HepG2 (cell line): ENCODE measurements at regions not wholly inside any gene's neighbourhood (a gene's known extent, or its start where the extent isn't known, plus 50 kb on each side); places are given as distances from the start of the nearest gene placed in this dataset.

Experiments
- FOXJ3 ChIP-seq: sonication (generic); formaldehyde crosslinking; IDR thresholded peaks from 2 replicates; pipeline ENCODE4 v1.4.0; 2020; ENCODE audit warnings: missing genetic modification reagents, mild to moderate bottlenecking, borderline replicate concordance
- FOXK2 ChIP-seq: fragments of 450-650 bp; IDR thresholded peaks from 2 replicates; pipeline ENCODE4 v1.6.1; 2016
- MED1 ChIP-seq: sonication (generic); formaldehyde crosslinking; IDR thresholded peaks from 2 replicates; pipeline ENCODE4 v1.4.0; 2020; ENCODE audit warnings: missing genetic modification reagents
- NFKB2 ChIP-seq: sonication (generic); formaldehyde crosslinking; IDR thresholded peaks from 2 replicates; pipeline ENCODE4 v1.4.0; 2020; ENCODE audit warnings: missing genetic modification reagents, borderline replicate concordance
- TAF15 ChIP-seq: fragments of 200-400 bp; formaldehyde crosslinking; IDR thresholded peaks from one replicate; pipeline ENCODE4 v1.6.1; 2018; ENCODE audit warnings: mild to moderate bottlenecking, low read depth, low read length; ENCODE audit not compliant: poor library complexity, severe bottlenecking
- ZNF101 ChIP-seq: sonication (generic); formaldehyde crosslinking; IDR thresholded peaks from 2 replicates; pipeline ENCODE4 v1.4.0; 2020; ENCODE audit warnings: mild to moderate bottlenecking, low read depth, missing genetic modification reagents, borderline replicate concordance
- ZNF33A ChIP-seq: sonication (generic); formaldehyde crosslinking; IDR thresholded peaks from 2 replicates; pipeline ENCODE4 v1.5.1; 2020; ENCODE audit warnings: missing genetic modification reagents, mild to moderate bottlenecking, moderate library complexity, borderline replicate concordance
- ZNF570 ChIP-seq: sonication (generic); formaldehyde crosslinking; IDR thresholded peaks from 2 replicates; pipeline ENCODE4 v1.4.0; 2020; ENCODE audit warnings: mild to moderate bottlenecking, missing genetic modification reagents, borderline replicate concordance
- ZNF598 ChIP-seq: sonication (generic); formaldehyde crosslinking; IDR thresholded peaks from 2 replicates; pipeline ENCODE4 v1.5.1; 2020; ENCODE audit warnings: mild to moderate bottlenecking, missing genetic modification reagents, borderline replicate concordance
- TF ChIP-seq, protein P1 (sequence below): sonication (generic); formaldehyde crosslinking; IDR thresholded peaks from 2 replicates; pipeline ENCODE4 v1.5.0; 2020; ENCODE audit warnings: mild to moderate bottlenecking, missing genetic modification reagents, borderline replicate concordance
- TF ChIP-seq, protein P2 (sequence below): sonication (generic); formaldehyde crosslinking; IDR thresholded peaks from 2 replicates; pipeline ENCODE4 v1.5.1; 2020; ENCODE audit warnings: missing genetic modification reagents, mild to moderate bottlenecking, borderline replicate concordance
- TF ChIP-seq, protein P3 (sequence below): sonication (generic); formaldehyde crosslinking; IDR thresholded peaks from 2 replicates; pipeline ENCODE4 v1.8.1; 2022; ENCODE audit warnings: mild to moderate bottlenecking, missing genetic modification reagents
- TF ChIP-seq, protein P4 (sequence below): fragments of 450-650 bp; IDR thresholded peaks from 2 replicates; pipeline ENCODE4 v1.6.1; 2017
- TF ChIP-seq, protein P5 (sequence below): sonication (generic); formaldehyde crosslinking; IDR thresholded peaks from 2 replicates; pipeline ENCODE4 v1.5.0; 2020; ENCODE audit warnings: missing genetic modification reagents
- TF ChIP-seq, protein P6 (sequence below): sonication (generic); formaldehyde crosslinking; IDR thresholded peaks from 2 replicates; pipeline ENCODE4 v1.8.1; 2023; ENCODE audit warnings: missing genetic modification reagents, mild to moderate bottlenecking, borderline replicate concordance

DNA sequence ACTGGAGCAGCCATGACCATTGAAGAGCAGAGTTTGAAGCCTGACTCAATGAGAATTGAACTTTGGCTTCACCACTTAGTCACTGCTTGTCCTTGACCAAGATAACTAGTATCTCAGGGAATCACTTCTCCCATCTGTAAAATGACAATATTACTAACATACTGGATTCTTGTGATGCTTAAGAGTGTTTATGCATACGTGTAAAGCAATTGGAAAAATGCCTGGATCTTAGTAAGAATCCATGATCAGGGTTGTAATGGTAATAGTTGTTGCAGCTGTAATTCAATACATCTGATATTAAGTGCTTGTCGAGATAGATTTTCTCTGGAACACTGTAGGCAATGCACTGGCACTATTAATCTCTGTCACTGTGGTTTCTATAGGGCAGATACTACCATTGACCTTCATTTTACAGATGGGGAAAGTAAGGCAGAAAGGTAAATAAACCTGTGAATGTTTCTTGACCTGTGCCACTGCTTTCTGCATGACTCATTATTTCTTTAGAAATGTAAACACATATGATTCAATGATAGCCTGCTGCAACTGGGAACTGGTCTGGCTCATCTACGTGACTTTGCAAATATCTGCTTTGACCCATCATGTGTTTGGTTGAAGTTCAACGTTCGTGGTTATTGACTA lies 662.5 kb downstream of the PLA2G4A start (continued):
- TF ChIP-seq, protein P1, sequence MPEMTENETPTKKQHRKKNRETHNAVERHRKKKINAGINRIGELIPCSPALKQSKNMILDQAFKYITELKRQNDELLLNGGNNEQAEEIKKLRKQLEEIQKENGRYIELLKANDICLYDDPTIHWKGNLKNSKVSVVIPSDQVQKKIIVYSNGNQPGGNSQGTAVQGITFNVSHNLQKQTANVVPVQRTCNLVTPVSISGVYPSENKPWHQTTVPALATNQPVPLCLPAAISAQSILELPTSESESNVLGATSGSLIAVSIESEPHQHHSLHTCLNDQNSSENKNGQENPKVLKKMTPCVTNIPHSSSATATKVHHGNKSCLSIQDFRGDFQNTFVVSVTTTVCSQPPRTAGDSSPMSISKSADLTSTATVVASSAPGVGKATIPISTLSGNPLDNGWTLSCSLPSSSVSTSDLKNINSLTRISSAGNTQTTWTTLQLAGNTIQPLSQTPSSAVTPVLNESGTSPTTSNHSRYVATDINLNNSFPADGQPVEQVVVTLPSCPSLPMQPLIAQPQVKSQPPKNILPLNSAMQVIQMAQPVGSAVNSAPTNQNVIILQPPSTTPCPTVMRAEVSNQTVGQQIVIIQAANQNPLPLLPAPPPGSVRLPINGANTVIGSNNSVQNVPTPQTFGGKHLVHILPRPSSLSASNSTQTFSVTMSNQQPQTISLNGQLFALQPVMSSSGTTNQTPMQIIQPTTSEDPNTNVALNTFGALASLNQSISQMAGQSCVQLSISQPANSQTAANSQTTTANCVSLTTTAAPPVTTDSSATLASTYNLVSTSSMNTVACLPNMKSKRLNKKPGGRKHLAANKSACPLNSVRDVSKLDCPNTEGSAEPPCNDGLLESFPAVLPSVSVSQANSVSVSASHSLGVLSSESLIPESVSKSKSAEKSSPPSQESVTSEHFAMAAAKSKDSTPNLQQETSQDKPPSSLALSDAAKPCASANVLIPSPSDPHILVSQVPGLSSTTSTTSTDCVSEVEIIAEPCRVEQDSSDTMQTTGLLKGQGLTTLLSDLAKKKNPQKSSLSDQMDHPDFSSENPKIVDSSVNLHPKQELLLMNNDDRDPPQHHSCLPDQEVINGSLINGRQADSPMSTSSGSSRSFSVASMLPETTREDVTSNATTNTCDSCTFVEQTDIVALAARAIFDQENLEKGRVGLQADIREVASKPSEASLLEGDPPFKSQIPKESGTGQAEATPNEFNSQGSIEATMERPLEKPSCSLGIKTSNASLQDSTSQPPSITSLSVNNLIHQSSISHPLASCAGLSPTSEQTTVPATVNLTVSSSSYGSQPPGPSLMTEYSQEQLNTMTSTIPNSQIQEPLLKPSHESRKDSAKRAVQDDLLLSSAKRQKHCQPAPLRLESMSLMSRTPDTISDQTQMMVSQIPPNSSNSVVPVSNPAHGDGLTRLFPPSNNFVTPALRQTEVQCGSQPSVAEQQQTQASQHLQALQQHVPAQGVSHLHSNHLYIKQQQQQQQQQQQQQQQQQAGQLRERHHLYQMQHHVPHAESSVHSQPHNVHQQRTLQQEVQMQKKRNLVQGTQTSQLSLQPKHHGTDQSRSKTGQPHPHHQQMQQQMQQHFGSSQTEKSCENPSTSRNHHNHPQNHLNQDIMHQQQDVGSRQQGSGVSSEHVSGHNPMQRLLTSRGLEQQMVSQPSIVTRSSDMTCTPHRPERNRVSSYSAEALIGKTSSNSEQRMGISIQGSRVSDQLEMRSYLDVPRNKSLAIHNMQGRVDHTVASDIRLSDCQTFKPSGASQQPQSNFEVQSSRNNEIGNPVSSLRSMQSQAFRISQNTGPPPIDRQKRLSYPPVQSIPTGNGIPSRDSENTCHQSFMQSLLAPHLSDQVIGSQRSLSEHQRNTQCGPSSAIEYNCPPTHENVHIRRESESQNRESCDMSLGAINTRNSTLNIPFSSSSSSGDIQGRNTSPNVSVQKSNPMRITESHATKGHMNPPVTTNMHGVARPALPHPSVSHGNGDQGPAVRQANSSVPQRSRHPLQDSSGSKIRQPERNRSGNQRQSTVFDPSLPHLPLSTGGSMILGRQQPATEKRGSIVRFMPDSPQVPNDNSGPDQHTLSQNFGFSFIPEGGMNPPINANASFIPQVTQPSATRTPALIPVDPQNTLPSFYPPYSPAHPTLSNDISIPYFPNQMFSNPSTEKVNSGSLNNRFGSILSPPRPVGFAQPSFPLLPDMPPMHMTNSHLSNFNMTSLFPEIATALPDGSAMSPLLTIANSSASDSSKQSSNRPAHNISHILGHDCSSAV = no peak
- TF ChIP-seq FOXK2 (no peak), ZNF33A (CRISPR knock-in tag) (no peak), NFKB2 (CRISPR knock-in tag) (no peak), ZNF598 (CRISPR knock-in tag) (no peak), ZNF570 (no peak), TAF15 (no peak), ZNF101 (CRISPR knock-in tag) (no peak), MED1 (no peak), FOXJ3 (CRISPR knock-in tag) (no peak)
- TF ChIP-seq, protein P2, sequence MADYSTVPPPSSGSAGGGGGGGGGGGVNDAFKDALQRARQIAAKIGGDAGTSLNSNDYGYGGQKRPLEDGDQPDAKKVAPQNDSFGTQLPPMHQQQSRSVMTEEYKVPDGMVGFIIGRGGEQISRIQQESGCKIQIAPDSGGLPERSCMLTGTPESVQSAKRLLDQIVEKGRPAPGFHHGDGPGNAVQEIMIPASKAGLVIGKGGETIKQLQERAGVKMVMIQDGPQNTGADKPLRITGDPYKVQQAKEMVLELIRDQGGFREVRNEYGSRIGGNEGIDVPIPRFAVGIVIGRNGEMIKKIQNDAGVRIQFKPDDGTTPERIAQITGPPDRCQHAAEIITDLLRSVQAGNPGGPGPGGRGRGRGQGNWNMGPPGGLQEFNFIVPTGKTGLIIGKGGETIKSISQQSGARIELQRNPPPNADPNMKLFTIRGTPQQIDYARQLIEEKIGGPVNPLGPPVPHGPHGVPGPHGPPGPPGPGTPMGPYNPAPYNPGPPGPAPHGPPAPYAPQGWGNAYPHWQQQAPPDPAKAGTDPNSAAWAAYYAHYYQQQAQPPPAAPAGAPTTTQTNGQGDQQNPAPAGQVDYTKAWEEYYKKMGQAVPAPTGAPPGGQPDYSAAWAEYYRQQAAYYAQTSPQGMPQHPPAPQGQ (CRISPR knock-in tag) = no peak
- TF ChIP-seq, protein P3, sequence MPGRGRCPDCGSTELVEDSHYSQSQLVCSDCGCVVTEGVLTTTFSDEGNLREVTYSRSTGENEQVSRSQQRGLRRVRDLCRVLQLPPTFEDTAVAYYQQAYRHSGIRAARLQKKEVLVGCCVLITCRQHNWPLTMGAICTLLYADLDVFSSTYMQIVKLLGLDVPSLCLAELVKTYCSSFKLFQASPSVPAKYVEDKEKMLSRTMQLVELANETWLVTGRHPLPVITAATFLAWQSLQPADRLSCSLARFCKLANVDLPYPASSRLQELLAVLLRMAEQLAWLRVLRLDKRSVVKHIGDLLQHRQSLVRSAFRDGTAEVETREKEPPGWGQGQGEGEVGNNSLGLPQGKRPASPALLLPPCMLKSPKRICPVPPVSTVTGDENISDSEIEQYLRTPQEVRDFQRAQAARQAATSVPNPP (CRISPR knock-in tag) = no peak
- TF ChIP-seq, protein P4, sequence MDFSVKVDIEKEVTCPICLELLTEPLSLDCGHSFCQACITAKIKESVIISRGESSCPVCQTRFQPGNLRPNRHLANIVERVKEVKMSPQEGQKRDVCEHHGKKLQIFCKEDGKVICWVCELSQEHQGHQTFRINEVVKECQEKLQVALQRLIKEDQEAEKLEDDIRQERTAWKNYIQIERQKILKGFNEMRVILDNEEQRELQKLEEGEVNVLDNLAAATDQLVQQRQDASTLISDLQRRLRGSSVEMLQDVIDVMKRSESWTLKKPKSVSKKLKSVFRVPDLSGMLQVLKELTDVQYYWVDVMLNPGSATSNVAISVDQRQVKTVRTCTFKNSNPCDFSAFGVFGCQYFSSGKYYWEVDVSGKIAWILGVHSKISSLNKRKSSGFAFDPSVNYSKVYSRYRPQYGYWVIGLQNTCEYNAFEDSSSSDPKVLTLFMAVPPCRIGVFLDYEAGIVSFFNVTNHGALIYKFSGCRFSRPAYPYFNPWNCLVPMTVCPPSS = no peak
- TF ChIP-seq, protein P5, sequence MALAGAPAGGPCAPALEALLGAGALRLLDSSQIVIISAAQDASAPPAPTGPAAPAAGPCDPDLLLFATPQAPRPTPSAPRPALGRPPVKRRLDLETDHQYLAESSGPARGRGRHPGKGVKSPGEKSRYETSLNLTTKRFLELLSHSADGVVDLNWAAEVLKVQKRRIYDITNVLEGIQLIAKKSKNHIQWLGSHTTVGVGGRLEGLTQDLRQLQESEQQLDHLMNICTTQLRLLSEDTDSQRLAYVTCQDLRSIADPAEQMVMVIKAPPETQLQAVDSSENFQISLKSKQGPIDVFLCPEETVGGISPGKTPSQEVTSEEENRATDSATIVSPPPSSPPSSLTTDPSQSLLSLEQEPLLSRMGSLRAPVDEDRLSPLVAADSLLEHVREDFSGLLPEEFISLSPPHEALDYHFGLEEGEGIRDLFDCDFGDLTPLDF (CRISPR knock-in tag) = no peak
- TF ChIP-seq, protein P6, sequence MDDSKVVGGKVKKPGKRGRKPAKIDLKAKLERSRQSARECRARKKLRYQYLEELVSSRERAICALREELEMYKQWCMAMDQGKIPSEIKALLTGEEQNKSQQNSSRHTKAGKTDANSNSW = no peak
